ENCODE measurements at regions not wholly inside any gene's neighbourhood (a gene's known extent, or its start where the extent isn't known, plus 50 kb on each side); places are given as distances from the start of the nearest gene placed in this dataset.

GRCh38 chr13:110028838-110029621 is 242.6 kb upstream of the IRS2 start:
- no peaks in the 10 kb centered on the region for H3K27me3 ChIP-seq
- H3K27ac ChIP-seq, result no peak overlapping the region
- no peak for DNase-seq
- no peak overlapping the region for H3K4me3 ChIP-seq (replicated peaks in 1 of 3)
- intact Hi-C loops (cut with DNase I), result no loop called here
- H3K4me1 ChIP-seq, result no peaks in the 10 kb centered on the region
- 83% methylated on average over 7 of the region's 7 CpGs for WGBS, 2 donors
- no peaks in the 10 kb centered on the region for H3K9me3 ChIP-seq
- no peaks in the 10 kb centered on the region for H3K36me3 ChIP-seq
- TF ChIP-seq CTCF (IDR thresholded peaks at IDR 0.05) (no peak), POLR2A (IDR thresholded peaks at IDR 0.05) (no peak)

- WGBS, 2 donors, result 78 to 79% methylated on average over 4 of the region's 4 CpGs
- no peak for TF ChIP-seq POLR2A (IDR thresholded peaks at IDR 0.05)
These were observed 241.9 kb upstream of the IRS2 start for GRCh38 chr13:110028311-110028710.

GRCh38 chr13:110027470-110028240 is 241.3 kb upstream of the IRS2 start:
- intact Hi-C loops (cut with DNase I), result no loop called here
- no peak for DNase-seq
- WGBS, 2 donors, result 88 to 93% methylated on average over 8 of the region's 8 CpGs
- Histone ChIP-seq H3K27ac (no peak overlapping the region), H3K4me3 (replicated peaks in 1 of 3) (no peak overlapping the region), H3K27me3 (no peaks in the 10 kb centered on the region), H3K9me3 (no peaks in the 10 kb centered on the region), H3K4me1 (no peaks in the 10 kb centered on the region), H3K36me3 (no peaks in the 10 kb centered on the region)
- TF ChIP-seq CTCF (IDR thresholded peaks at IDR 0.05), result no peak
- no peak for TF ChIP-seq POLR2A (IDR thresholded peaks at IDR 0.05)

More at GRCh38 chr13:110028311-110028710, 241.9 kb upstream of the IRS2 start:
- H3K9me3 ChIP-seq, result no peaks in the 10 kb centered on the region
- no peak for DNase-seq
- H3K4me1 ChIP-seq, result no peaks in the 10 kb centered on the region
- no peaks in the 10 kb centered on the region for H3K27me3 ChIP-seq
- H3K27ac ChIP-seq, result no peak overlapping the region
- no peak overlapping the region for H3K4me3 ChIP-seq (replicated peaks in 1 of 3)
- intact Hi-C loops (cut with DNase I), result no loop called here
- H3K36me3 ChIP-seq, result no peaks in the 10 kb centered on the region

- 0% methylated on average over 1 of the region's 1 CpG for WGBS, 2 donors
- Histone ChIP-seq H3K4me3 (replicated peaks in 1 of 3) (no peak overlapping the region), H3K27me3 (no peaks in the 10 kb centered on the region), H3K9me3 (no peaks in the 10 kb centered on the region), H3K36me3 (no peaks in the 10 kb centered on the region), H3K27ac (no peak overlapping the region), H3K4me1 (no peaks in the 10 kb centered on the region)
- intact Hi-C loops (cut with DNase I), result no loop called here
- DNase-seq, result no peak
- TF ChIP-seq CTCF (IDR thresholded peaks at IDR 0.05), result no peak
These were observed 238.2 kb upstream of the IRS2 start for GRCh38 chr13:110024645-110024980.

GRCh38 chr13:110023729-110024644 is 237.6 kb upstream of the IRS2 start:
- WGBS, 2 donors, result 47 to 59% methylated on average over 14 of the region's 14 CpGs
- H3K36me3 ChIP-seq, result no peaks in the 10 kb centered on the region
- no peaks in the 10 kb centered on the region for H3K27me3 ChIP-seq
- no peaks in the 10 kb centered on the region for H3K4me1 ChIP-seq
- intact Hi-C loops (cut with DNase I), result no loop called here
- H3K27ac ChIP-seq, result no peak overlapping the region
- peak in 1 of 2 donors; percentile 7 for DNase-seq
- TF ChIP-seq CTCF (IDR thresholded peaks at IDR 0.05) (no peak), POLR2A (IDR thresholded peaks at IDR 0.05) (no peak)
- no peaks in the 10 kb centered on the region for H3K9me3 ChIP-seq
- no peak overlapping the region for H3K4me3 ChIP-seq (replicated peaks in 1 of 3)

Data from thyroid gland (tissue), 4 donors.